ENCODE measurements at regions not wholly inside any gene's neighbourhood (a gene's known extent, or its start where the extent isn't known, plus 50 kb on each side); places are given as distances from the start of the nearest gene placed in this dataset.
A peak's percentile ranks its signal among the peaks of the same experiment; 100 is the strongest.
"Not testable (repeated sequence)": the region's sequence is repeated elsewhere in the genome, so short reads cannot be mapped to it uniquely, and the experiment has no call there.

DNA sequence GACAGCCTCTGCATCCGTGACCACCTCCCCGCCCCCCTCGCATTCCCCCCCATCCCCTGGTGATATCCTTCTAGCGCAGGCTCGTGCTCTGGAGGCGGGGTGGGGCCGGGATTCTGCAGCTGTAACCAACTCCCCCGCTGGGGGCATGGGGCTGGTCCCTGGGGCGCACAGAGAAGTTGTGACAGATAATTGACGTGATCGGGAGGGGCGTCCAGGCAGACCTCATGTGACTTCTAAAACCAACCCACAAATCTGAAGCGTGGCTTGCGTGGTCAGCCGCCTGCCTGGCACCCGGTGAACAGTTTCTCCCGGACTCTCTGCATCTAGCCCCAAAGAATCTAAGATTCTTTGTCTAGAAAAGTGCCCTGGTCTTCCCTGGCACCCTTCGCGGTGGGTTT is 100.6 kb upstream of the IGF1R start:
- no peak overlapping the region for H3K4me3 ChIP-seq
- DNase-seq: peak in 1 of 3 donors; percentile 4
- intact Hi-C loops (cut with DNase I, micrococcal nuclease): no loop called here
- no peaks in the 10 kb centered on the region for H3K9me3 ChIP-seq
- peaks cover 4% of the 10 kb centered on the region for H3K4me1 ChIP-seq (ENCODE audit: low read depth)
- H3K36me3 ChIP-seq (ENCODE audit: low read depth): no peaks in the 10 kb centered on the region
- TF ChIP-seq, protein P1, sequence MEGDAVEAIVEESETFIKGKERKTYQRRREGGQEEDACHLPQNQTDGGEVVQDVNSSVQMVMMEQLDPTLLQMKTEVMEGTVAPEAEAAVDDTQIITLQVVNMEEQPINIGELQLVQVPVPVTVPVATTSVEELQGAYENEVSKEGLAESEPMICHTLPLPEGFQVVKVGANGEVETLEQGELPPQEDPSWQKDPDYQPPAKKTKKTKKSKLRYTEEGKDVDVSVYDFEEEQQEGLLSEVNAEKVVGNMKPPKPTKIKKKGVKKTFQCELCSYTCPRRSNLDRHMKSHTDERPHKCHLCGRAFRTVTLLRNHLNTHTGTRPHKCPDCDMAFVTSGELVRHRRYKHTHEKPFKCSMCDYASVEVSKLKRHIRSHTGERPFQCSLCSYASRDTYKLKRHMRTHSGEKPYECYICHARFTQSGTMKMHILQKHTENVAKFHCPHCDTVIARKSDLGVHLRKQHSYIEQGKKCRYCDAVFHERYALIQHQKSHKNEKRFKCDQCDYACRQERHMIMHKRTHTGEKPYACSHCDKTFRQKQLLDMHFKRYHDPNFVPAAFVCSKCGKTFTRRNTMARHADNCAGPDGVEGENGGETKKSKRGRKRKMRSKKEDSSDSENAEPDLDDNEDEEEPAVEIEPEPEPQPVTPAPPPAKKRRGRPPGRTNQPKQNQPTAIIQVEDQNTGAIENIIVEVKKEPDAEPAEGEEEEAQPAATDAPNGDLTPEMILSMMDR (IDR thresholded peaks at IDR 0.05): no peak
- peak; percentile 14 for ATAC-seq

DNA sequence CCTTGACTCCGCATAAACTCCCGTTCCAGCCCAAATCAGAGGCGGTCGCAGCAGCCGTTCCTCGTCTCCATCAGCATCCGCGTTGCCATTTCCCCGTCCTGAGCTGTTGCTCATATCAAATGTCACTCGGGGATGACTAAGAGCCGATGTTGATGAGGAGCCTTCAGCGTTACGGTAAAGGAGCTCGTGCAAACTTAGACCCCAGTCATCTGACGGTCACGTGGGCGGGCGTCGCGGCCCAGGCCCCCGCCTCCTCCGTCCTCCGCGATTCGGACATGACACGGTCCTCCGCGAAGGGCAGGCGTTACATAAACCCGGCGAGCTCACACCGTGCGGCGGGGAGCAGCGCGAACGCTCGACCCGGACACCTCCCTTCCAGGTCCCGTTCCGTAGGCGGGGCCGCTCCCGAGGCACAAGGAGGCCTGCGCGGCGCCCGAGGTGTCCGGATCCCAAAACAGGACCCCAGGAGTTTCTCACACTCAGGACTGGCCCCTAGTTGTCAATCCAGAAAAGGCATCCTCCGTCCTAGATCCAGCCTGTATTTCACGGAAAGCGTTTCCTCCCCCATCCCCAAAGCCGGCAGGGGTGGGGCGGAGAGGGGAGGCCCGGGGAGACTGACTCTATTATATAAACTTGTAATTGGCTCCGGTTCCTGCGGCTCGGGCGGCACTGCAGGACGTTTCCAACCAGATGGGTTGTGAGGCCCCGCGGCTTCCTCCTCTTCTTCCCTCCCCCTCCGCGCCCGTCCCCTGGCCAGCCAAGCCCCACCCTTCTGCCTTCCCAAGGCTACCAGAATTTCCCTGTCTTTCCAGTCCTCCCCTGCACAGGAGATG is 100.0 kb upstream of the IGF1R start:
- intact Hi-C loops (cut with DNase I, micrococcal nuclease): no loop called here
- Histone ChIP-seq H3K4me3 (no peak overlapping the region), H3K36me3 (ENCODE audit: low read depth) (no peaks in the 10 kb centered on the region), H3K4me1 (ENCODE audit: low read depth) (peaks cover 4% of the 10 kb centered on the region), H3K9me3 (no peaks in the 10 kb centered on the region)
- TF ChIP-seq, protein P1 (IDR thresholded peaks at IDR 0.05): no peak
- ATAC-seq (peak; percentile 76), DNase-seq (peak; percentile 57 to 69 (median 64))

DNA sequence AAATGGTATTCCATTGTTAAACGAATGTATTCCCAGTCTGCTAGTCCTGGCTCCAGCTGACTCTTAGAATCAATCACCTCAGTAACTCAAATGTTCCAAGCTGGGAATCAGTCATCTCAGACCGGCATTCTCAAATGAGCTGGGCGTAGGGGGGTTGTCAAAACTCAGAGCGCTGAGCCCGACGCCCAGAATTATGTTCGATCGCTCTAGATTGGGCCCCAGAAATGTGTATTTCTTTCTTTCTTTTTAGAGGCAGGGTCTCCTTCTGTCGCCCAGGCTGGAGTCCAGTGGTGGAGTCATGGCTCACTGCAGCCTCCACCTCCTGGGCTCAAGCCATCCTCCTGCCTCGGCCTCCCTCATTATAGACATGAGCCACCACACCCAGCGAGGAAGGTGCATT is 99.3 kb upstream of the IGF1R start:
- TF ChIP-seq, protein P1 (IDR thresholded peaks at IDR 0.05): no peak
- Histone ChIP-seq H3K9me3 (no peaks in the 10 kb centered on the region), H3K4me3 (no peak overlapping the region), H3K4me1 (ENCODE audit: low read depth) (peaks cover 4% of the 10 kb centered on the region), H3K36me3 (ENCODE audit: low read depth) (no peaks in the 10 kb centered on the region)
- intact Hi-C loops (cut with DNase I, micrococcal nuclease): no loop called here
- no peak for DNase-seq
- ATAC-seq: no peak

DNA sequence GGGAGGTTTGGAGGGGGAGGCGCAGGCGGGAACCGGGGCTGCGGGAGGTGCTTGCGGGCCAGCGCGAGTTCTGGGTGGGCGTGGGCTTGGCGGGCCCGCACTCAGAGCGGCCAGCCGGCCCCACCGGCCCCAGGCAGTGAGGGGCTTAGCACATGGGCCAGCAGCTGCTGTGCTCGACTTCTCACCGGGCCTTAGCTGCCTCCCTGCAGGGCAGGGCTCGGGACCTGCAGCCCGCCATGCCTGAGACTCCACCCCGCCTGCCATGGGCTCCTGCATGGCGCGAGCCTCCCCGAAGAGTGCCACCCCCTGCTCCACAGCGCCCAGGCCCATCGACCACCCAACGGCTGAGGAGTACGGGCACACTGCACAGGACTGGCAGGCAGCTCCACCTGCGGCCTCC is 98.6 kb upstream of the IGF1R start:
- Histone ChIP-seq H3K4me3 (no peak overlapping the region), H3K36me3 (ENCODE audit: low read depth) (no peaks in the 10 kb centered on the region), H3K9me3 (no peaks in the 10 kb centered on the region), H3K4me1 (ENCODE audit: low read depth) (peaks cover 4% of the 10 kb centered on the region)
- DNase-seq (no peak), ATAC-seq (no peak)
- intact Hi-C loops (cut with DNase I, micrococcal nuclease): no loop called here
- TF ChIP-seq, protein P1 (IDR thresholded peaks at IDR 0.05): no peak

DNA sequence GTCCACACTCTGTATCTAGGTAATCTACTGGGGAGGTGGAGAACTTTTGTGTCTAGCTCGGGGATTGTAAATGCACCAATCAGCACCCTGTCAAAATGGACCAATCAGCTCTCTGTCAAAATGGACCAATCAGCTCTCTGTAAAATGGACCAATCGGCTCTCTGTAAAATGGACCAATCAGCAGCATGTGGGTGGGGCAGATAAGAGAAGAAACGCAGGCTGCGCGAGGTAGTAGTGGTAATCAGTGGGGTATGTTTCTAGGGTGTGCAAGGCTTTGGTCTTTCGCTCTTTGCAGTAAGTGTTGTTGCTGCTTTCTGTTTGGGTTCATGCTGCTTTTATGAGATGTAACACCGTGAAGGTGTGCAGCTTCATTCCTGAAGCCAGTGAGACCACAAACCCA is 98.0 kb upstream of the IGF1R start:
- DNase-seq: not testable (repeated sequence)

DNA sequence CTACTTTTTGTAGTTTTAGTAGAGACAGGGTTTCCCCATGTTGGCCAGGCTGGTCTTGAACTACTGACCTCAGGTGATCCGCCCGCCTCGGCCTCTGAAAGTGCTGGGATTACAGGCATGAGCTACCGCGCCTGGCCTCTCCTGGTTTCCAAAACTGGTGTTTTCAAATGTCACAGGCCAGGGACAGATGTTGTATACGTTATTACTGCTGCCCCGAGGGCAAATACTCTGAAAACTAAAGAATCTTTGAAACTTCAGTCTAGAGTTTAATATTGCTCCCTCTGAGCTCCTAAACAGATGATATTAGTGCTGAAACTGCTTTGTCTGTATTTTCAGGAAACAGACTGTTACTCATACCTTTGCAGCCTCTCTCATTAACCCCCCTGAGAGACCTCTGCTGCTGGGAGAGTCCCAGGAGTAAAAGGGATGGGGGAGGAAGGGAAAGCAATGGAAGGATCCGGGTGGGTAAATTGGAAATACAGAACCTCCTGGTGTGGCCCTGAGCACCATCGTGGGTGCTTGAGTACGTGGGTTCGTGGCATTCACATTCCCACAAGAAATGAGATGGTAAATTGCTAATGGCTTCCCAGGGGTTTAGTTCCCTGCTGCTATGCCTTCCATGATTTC is 96.3 kb upstream of the IGF1R start:
- no peaks in the 10 kb centered on the region for H3K36me3 ChIP-seq (ENCODE audit: low read depth)
- no peaks in the 10 kb centered on the region for H3K9me3 ChIP-seq
- ATAC-seq (no peak), DNase-seq (no peak)
- intact Hi-C loops (cut with DNase I, micrococcal nuclease): no loop called here
- H3K4me1 ChIP-seq (ENCODE audit: low read depth): peaks cover 4% of the 10 kb centered on the region
- no peak overlapping the region for H3K4me3 ChIP-seq
- TF ChIP-seq, protein P1 (IDR thresholded peaks at IDR 0.05): no peak

More for the DNA sequence above, 98.0 kb upstream of the IGF1R start:
- intact Hi-C loops (cut with DNase I, micrococcal nuclease); ATAC-seq; H3K4me1 ChIP-seq (ENCODE audit: low read depth); H3K36me3 ChIP-seq (ENCODE audit: low read depth); H3K4me3 ChIP-seq; H3K9me3 ChIP-seq: not testable (repeated sequence)
